ENCODE measurements at regions not wholly inside any gene's neighbourhood (a gene's known extent, or its start where the extent isn't known, plus 50 kb on each side); places are given as distances from the start of the nearest gene placed in this dataset.
A peak's percentile ranks its signal among the peaks of the same experiment; 100 is the strongest.

GRCh38 chr4:184937745-184938144 is 80.5 kb upstream of the HELT start:
- TF ChIP-seq GATA2 (CRISPR knock-in tag; IDR thresholded peaks at IDR 0.05): 0 out of 2 replicates have a peak, but pooled peaks have one; percentile 22
- TF ChIP-seq RFX5 (IDR thresholded peaks at IDR 0.05; ENCODE audit: low read length): no peak
- TF ChIP-seq SMC3 (IDR thresholded peaks at IDR 0.05; ENCODE audit: low read depth, low read length): no peak
- TF ChIP-seq CTCF (IDR thresholded peaks at IDR 0.05): no peak
- no peak for TF ChIP-seq FOSL2 (IDR thresholded peaks at IDR 0.05; ENCODE audit: borderline replicate concordance, low read depth)
- no peak for TF ChIP-seq FOXM1 (IDR thresholded peaks at IDR 0.05; ENCODE audit: low read depth)
- no peak for TF ChIP-seq REST (IDR thresholded peaks at IDR 0.05; ENCODE audit: low read depth, low read length)
- TF ChIP-seq EZH2phosphoT487 (IDR thresholded peaks at IDR 0.05; ENCODE audit: borderline replicate concordance, low read depth): no peak
- TF ChIP-seq JUND (IDR thresholded peaks at IDR 0.05): no peak

Data from SK-N-SH (cell line).